ENCODE measurements at regions not wholly inside any gene's neighbourhood (a gene's known extent, or its start where the extent isn't known, plus 50 kb on each side); places are given as distances from the start of the nearest gene placed in this dataset.

DNA sequence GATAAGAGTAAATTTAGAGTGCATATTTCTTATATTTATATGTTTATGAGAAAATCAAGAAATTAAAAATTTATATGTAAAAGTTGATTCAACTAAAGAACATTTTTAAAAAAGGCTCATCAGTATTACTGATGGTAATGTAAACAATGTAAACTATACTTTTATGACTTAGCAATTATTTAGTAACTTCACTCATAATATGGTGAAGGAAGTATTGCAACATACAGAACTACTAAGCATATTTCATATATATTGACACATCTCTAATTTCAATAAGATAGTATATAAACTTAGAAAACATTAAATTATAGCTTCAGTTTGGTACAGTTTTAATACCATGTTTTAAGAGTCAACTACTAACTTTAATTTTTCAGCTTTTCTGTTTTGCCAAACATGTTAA is 512.8 kb upstream of the PCDH7 start:
- Histone ChIP-seq H3K4me2 (ENCODE audit: insufficient read depth, low read length) (no peak overlapping the region), H2AFZ (ENCODE audit: low read depth, low read length) (no peak overlapping the region), H3K27ac (ENCODE audit: insufficient read depth, low read depth, low read length) (no peak overlapping the region), H4K20me1 (replicated peaks; ENCODE audit: control insufficient read depth, extremely low read depth, insufficient read depth, low read length) (no peaks in the 10 kb centered on the region), H3K79me2 (ENCODE audit: control insufficient read depth, insufficient read depth, low read length) (no peaks in the 10 kb centered on the region), H3K36me3 (ENCODE audit: control insufficient read depth in 2 of 2, extremely low read depth in 1 of 2, insufficient read depth in 2 of 2, low read length in 2 of 2) (no peaks in the 10 kb centered on the region), H3K9me3 (replicated peaks; ENCODE audit: control insufficient read depth, insufficient read depth, low read length) (no peaks in the 10 kb centered on the region), H3K4me3 (replicated peaks in 1 of 3; ENCODE audit: insufficient read depth in 1 of 3, low read depth in 1 of 3, low read length in 3 of 3) (no peak overlapping the region), H3K4me1 (ENCODE audit: control insufficient read depth, extremely low read depth, insufficient read depth, low read length) (no peaks in the 10 kb centered on the region), H3K9ac (replicated peaks; ENCODE audit: extremely low read depth, insufficient read depth, low read length) (no peak overlapping the region), H3K9me1 (replicated peaks; ENCODE audit: control insufficient read depth, extremely low read depth, insufficient read depth, low read length) (no peaks in the 10 kb centered on the region), H3K27me3 (ENCODE audit: control insufficient read depth in 2 of 2, insufficient read depth in 2 of 2, low read length in 2 of 2) (no peaks in the 10 kb centered on the region)
- DNase-seq (ENCODE audit: low read depth, low spot score) (no peak), FAIRE-seq (no peak)
- POLR2A ChIA-PET = no interaction called here
- TF ChIP-seq POLR2A (IDR thresholded peaks at IDR 0.05; ENCODE audit: low read depth, low read length) (no peak), POLR2AphosphoS5 (IDR thresholded peaks at IDR 0.05; ENCODE audit: insufficient read depth, low read depth, low read length) (no peak), GATA2 (IDR thresholded peaks at IDR 0.05; ENCODE audit: insufficient read depth, insufficient read length, low read depth, low read length) (no peak), JUN (IDR thresholded peaks at IDR 0.05; ENCODE audit: borderline replicate concordance, insufficient read depth, insufficient read length, low read depth) (no peak), EZH2 (IDR thresholded peaks at IDR 0.05; ENCODE audit: borderline replicate concordance, low read depth, low read length, severe bottlenecking) (no peak), MYC (IDR thresholded peaks at IDR 0.05; ENCODE audit: low read depth, low read length) (no peak), FOS (IDR thresholded peaks at IDR 0.05; ENCODE audit: borderline replicate concordance, insufficient read depth, low read length) (no peak)
- TF ChIP-seq, protein P1, sequence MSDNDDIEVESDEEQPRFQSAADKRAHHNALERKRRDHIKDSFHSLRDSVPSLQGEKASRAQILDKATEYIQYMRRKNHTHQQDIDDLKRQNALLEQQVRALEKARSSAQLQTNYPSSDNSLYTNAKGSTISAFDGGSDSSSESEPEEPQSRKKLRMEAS (IDR thresholded peaks at IDR 0.05; ENCODE audit: insufficient read depth, insufficient read length) = no peak
- TF ChIP-seq, protein P2, sequence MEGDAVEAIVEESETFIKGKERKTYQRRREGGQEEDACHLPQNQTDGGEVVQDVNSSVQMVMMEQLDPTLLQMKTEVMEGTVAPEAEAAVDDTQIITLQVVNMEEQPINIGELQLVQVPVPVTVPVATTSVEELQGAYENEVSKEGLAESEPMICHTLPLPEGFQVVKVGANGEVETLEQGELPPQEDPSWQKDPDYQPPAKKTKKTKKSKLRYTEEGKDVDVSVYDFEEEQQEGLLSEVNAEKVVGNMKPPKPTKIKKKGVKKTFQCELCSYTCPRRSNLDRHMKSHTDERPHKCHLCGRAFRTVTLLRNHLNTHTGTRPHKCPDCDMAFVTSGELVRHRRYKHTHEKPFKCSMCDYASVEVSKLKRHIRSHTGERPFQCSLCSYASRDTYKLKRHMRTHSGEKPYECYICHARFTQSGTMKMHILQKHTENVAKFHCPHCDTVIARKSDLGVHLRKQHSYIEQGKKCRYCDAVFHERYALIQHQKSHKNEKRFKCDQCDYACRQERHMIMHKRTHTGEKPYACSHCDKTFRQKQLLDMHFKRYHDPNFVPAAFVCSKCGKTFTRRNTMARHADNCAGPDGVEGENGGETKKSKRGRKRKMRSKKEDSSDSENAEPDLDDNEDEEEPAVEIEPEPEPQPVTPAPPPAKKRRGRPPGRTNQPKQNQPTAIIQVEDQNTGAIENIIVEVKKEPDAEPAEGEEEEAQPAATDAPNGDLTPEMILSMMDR (IDR thresholded peaks at IDR 0.05; ENCODE audit: extremely low read depth in 1 of 2, insufficient read depth in 1 of 2, low read depth in 1 of 2, low read length in 2 of 2) = no peak
- no TSS peak for BruUV-seq (replicated peaks)
- intact Hi-C loops (cut with micrococcal nuclease) (no loop called here), dilution Hi-C loops (cut with MboI; ENCODE audit: extremely low pct_ligation_motif_present, low sequenced_read_pairs) (no loop called here)
- CTCF ChIA-PET = no interaction called here

All from endothelial cell of umbilical vein (primary cell).